Parathyroid adenoma (tissue), 2 donors: ENCODE measurements at regions not wholly inside any gene's neighbourhood (a gene's known extent, or its start where the extent isn't known, plus 50 kb on each side); places are given as distances from the start of the nearest gene placed in this dataset.

Experiments used
- H2AFZ ChIP-seq: fragments of 300-600 bp; sonication (generic); one replicate; pipeline ENCODE4 v1.7.0; 2017; ENCODE audit warnings: antibody characterized with exemption, mild to moderate bottlenecking
- H3K27ac ChIP-seq: fragments of 300-600 bp; sonication (generic); one replicate; pipeline ENCODE4 v1.7.0; 2017
- H3K27me3 ChIP-seq: fragments of 300-600 bp; sonication (generic); one replicate; pipeline ENCODE4 v1.7.0; 2017; ENCODE audit warnings: low read length; ENCODE audit not compliant: control insufficient read depth, insufficient read depth
- H3K36me3 ChIP-seq: fragments of 300-600 bp; sonication (generic); one replicate; pipeline ENCODE4 v1.7.0; 2017; ENCODE audit warnings: low read length; ENCODE audit not compliant: control insufficient read depth, insufficient read depth
- H3K4me1 ChIP-seq: fragments of 300-600 bp; sonication (generic); one replicate; pipeline ENCODE4 v1.7.0; 2017; ENCODE audit warnings: control low read depth
- H3K4me2 ChIP-seq: fragments of 300-600 bp; sonication (generic); one replicate; pipeline ENCODE4 v1.7.0; 2017; ENCODE audit warnings: low read length
- H3K4me3 ChIP-seq: fragments of 300-600 bp; sonication (generic); one replicate; pipeline ENCODE4 v1.7.0; 2017; ENCODE audit warnings: low read depth, low read length
- H3K79me2 ChIP-seq: fragments of 300-600 bp; sonication (generic); one replicate; pipeline ENCODE4 v1.7.0; 2017; ENCODE audit warnings: control low read depth
- H3K9ac ChIP-seq: fragments of 300-600 bp; sonication (generic); one replicate; pipeline ENCODE4 v1.7.0; 2017; ENCODE audit warnings: mild to moderate bottlenecking
- H3K9me3 ChIP-seq: fragments of 300-600 bp; sonication (generic); one replicate; pipeline ENCODE4 v1.7.0; 2017; ENCODE audit warnings: low read length; ENCODE audit not compliant: control insufficient read depth
- CTCF ChIP-seq: fragments of 300-600 bp; sonication (generic); IDR thresholded peaks from one replicate; pipeline ENCODE4 v1.7.0; 2017; ENCODE audit warnings: antibody characterized with exemption, mild to moderate bottlenecking
- donor health status: primary hyperparathyroidism.

- Histone ChIP-seq H3K9me3 (no peaks in the 10 kb centered on the region), H3K4me2 (no peak overlapping the region), H3K79me2 (no peaks in the 10 kb centered on the region), H3K27ac (no peak overlapping the region), H2AFZ (no peak overlapping the region), H3K9ac (no peak overlapping the region), H3K4me3 (no peak overlapping the region), H3K27me3 (no peaks in the 10 kb centered on the region), H3K4me1 (no peaks in the 10 kb centered on the region), H3K36me3 (no peaks in the 10 kb centered on the region)
- TF ChIP-seq CTCF, result no peak
Observed at GRCh38 chr19:34835631-34836351, 62.8 kb upstream of the ZNF599 start.

- no peak overlapping the region for H2AFZ ChIP-seq
- H3K27me3 ChIP-seq, result no peaks in the 10 kb centered on the region
- H3K36me3 ChIP-seq, result no peaks in the 10 kb centered on the region
- no peak overlapping the region for H3K4me3 ChIP-seq
- no peak for TF ChIP-seq CTCF
- no peaks in the 10 kb centered on the region for H3K9me3 ChIP-seq
- H3K27ac ChIP-seq, result no peak overlapping the region
- H3K79me2 ChIP-seq, result no peaks in the 10 kb centered on the region
- H3K4me1 ChIP-seq, result no peaks in the 10 kb centered on the region
- H3K9ac ChIP-seq, result no peak overlapping the region
- H3K4me2 ChIP-seq, result no peak overlapping the region
Observed at GRCh38 chr19:34834472-34835061, 61.6 kb upstream of the ZNF599 start.

- Histone ChIP-seq H3K27ac (no peak overlapping the region), H3K4me1 (no peaks in the 10 kb centered on the region), H3K79me2 (no peaks in the 10 kb centered on the region), H3K9ac (no peak overlapping the region), H3K4me2 (no peak overlapping the region), H2AFZ (no peak overlapping the region), H3K36me3 (no peaks in the 10 kb centered on the region), H3K4me3 (no peak overlapping the region), H3K27me3 (no peaks in the 10 kb centered on the region), H3K9me3 (no peaks in the 10 kb centered on the region)
- no peak for TF ChIP-seq CTCF
Observed at GRCh38 chr19:34832581-34833112, 59.6 kb upstream of the ZNF599 start.

GRCh38 chr19:34831714-34832113 lies 58.7 kb upstream of the ZNF599 start:
- Histone ChIP-seq H3K9me3 (no peaks in the 10 kb centered on the region), H3K4me3 (no peak overlapping the region), H3K27ac (no peak overlapping the region), H2AFZ (no peak overlapping the region), H3K36me3 (no peaks in the 10 kb centered on the region), H3K4me1 (no peaks in the 10 kb centered on the region), H3K79me2 (no peaks in the 10 kb centered on the region), H3K27me3 (no peaks in the 10 kb centered on the region), H3K4me2 (no peak overlapping the region), H3K9ac (no peak overlapping the region)
- no peak for TF ChIP-seq CTCF
